ENCODE measurements at regions not wholly inside any gene's neighbourhood (a gene's known extent, or its start where the extent isn't known, plus 50 kb on each side); places are given as distances from the start of the nearest gene placed in this dataset.

DNA sequence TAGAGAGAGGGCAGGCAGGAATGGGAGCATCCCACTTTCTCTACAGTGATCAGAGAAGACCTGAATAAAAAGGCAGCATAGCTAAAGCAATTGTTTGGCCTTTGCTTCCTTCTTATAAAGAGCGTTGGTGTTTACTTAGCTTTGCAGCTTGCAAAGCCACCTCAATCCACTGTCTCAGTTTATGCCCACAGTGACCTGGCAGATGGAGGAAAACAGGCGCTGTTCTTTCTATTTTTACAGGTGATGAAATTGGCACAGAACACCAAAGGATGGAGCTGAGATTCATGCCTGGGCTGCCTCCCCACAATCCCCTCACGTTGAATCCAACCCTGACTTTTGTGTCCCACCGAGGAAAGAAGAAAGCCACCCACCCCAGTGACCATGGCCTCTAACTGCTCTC, 130.5 kb downstream of the TTLL2 start:
- POLR2A ChIA-PET, result no interaction called here
- no peak overlapping the region for H3K4me3 Mint-ChIP-seq

DNA sequence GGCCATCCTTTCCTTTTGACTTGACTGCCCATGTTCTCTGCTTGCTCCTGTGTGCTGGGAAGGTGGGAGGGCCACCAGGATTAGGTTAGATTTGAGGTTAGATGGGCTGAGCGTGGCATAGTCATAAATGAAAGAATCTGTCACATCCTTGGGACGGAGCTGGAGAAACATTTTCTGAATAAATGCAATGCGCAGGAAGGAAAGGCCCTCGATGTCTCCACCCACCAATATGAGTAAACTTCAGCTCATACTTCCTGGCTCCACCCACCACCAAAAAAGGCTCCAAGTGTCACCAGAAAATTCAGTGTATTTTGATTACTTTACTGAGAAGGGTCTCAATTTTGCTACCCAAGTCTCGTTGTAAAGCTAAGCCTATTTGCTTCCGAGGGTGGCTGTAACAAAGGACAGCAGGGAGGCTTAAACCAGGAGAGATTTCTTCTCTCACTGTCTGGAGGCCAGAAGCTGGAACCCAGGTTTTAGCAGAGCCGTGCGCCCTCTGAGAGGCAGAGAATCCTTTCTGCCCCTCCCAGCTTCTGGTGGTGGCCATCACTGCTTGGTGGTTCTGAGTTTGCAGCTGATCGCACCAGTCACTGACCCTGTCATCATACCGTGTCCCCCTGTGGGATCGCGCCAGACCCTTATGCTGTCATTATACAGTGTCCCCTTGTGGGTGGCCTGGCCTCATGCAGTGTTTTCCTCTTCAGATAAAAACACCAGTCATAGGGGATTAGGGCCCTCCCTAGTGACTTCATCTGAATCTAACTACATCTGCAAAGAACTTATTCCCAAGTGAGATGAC, 137.8 kb downstream of the TTLL2 start:
- Mint-ChIP-seq H3K4me1 (no peaks in the 10 kb centered on the region), H3K9me3 (no peaks in the 10 kb centered on the region), H3K27ac (no peak overlapping the region), H3K36me3 (ENCODE audit: low read depth) (no peaks in the 10 kb centered on the region), H3K27me3 (peaks cover 28% of the 10 kb centered on the region), H3K4me3 (no peak overlapping the region)
- ATAC-seq (ENCODE audit: low read depth) (no peak), DNase-seq (no peak)
- POLR2A ChIA-PET, result no interaction called here
- intact Hi-C loops (cut with micrococcal nuclease), result no loop called here
- TF ChIP-seq, protein P1, sequence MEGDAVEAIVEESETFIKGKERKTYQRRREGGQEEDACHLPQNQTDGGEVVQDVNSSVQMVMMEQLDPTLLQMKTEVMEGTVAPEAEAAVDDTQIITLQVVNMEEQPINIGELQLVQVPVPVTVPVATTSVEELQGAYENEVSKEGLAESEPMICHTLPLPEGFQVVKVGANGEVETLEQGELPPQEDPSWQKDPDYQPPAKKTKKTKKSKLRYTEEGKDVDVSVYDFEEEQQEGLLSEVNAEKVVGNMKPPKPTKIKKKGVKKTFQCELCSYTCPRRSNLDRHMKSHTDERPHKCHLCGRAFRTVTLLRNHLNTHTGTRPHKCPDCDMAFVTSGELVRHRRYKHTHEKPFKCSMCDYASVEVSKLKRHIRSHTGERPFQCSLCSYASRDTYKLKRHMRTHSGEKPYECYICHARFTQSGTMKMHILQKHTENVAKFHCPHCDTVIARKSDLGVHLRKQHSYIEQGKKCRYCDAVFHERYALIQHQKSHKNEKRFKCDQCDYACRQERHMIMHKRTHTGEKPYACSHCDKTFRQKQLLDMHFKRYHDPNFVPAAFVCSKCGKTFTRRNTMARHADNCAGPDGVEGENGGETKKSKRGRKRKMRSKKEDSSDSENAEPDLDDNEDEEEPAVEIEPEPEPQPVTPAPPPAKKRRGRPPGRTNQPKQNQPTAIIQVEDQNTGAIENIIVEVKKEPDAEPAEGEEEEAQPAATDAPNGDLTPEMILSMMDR (IDR thresholded peaks at IDR 0.05), result no peak
- CTCF ChIA-PET, result no interaction called here

More for the DNA sequence above, 130.5 kb downstream of the TTLL2 start:
- Mint-ChIP-seq H3K27me3 (peaks cover 22% of the 10 kb centered on the region), H3K27ac (no peak overlapping the region), H3K4me1 (no peaks in the 10 kb centered on the region), H3K9me3 (peaks cover 2% of the 10 kb centered on the region), H3K36me3 (ENCODE audit: low read depth) (no peaks in the 10 kb centered on the region)
- TF ChIP-seq, protein P1 (IDR thresholded peaks at IDR 0.05), result no peak
- intact Hi-C loops (cut with micrococcal nuclease), result no loop called here
- DNase-seq (no peak), ATAC-seq (ENCODE audit: low read depth) (no peak)
- CTCF ChIA-PET, result no interaction called here

DNA sequence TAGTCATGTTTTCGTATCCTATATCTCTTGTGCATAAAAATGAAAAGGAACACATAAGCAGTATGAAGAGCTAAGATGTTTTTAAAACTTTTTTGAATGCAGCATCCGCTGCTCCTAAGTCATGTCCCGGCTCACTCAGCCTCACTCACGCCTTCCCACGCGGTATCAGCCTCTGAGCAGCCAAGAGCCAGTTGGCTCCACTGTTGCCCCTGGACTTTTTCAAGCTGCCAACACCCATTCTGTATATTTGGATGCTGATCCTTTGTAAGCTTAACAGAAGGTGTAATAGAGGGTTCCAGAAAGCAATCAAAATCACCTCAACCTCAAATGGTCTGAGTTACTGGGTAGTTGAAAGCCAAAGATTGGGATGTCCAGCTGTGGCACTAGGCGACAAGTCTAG, 139.3 kb downstream of the TTLL2 start:
- Mint-ChIP-seq H3K4me3 (no peak overlapping the region), H3K4me1 (no peaks in the 10 kb centered on the region), H3K9me3 (no peaks in the 10 kb centered on the region), H3K36me3 (ENCODE audit: low read depth) (no peaks in the 10 kb centered on the region), H3K27ac (no peak overlapping the region), H3K27me3 (peaks cover 22% of the 10 kb centered on the region)
- ChIA-PET CTCF (no interaction called here), POLR2A (no interaction called here)
- TF ChIP-seq, protein P1 (IDR thresholded peaks at IDR 0.05), result no peak
- no peak for DNase-seq
- intact Hi-C loops (cut with micrococcal nuclease), result no loop called here
- ATAC-seq (ENCODE audit: low read depth), result no peak

DNA sequence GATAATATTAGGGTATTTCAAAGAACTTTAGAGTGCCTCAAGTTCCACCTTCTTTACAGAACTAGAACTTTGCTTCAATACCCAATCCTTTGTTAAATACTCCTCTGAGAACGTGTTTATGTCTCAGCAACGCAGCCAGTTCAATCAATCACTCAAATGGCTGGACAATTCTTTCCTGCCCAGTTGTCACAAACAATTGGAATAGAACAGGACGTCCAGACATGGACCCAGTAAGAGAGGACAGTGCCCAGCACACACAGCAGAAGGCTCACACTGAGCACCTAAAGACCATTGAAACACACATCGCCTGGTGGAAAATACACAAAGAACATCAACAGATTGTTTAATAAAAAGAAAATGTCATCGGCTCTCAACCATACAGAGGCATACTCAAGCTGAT, 140.6 kb downstream of the TTLL2 start:
- no peak for DNase-seq
- Mint-ChIP-seq H3K27ac (no peak overlapping the region), H3K4me3 (no peak overlapping the region), H3K9me3 (no peaks in the 10 kb centered on the region), H3K36me3 (ENCODE audit: low read depth) (no peaks in the 10 kb centered on the region), H3K27me3 (peaks cover 14% of the 10 kb centered on the region), H3K4me1 (no peaks in the 10 kb centered on the region)
- TF ChIP-seq, protein P1 (IDR thresholded peaks at IDR 0.05), result no peak
- ATAC-seq (ENCODE audit: low read depth), result no peak
- CTCF ChIA-PET, result no interaction called here
- intact Hi-C loops (cut with micrococcal nuclease), result no loop called here
- POLR2A ChIA-PET, result no interaction called here

DNA sequence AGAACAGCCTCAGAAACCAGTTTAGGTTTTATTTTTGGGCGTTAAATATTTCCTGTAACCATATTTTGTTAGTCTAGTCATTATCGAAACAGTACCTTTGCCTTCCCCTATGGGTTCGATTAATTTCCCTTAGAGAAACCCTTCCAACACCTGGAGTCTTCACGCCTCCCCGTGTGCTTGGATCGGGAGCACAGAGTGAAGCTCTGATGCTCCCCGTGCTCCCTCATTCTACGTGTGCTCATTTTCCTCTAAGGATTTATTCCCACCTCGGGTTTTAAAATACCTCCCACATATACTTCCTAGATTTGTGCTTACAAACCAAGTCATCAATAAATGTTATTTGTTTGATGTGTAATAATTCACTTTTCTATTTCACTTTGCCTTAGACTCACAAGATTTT, 142.4 kb downstream of the TTLL2 start:
- intact Hi-C loops (cut with micrococcal nuclease), result no loop called here
- H3K27ac Mint-ChIP-seq, result no peak overlapping the region

More for the DNA sequence above, 142.4 kb downstream of the TTLL2 start:
- Mint-ChIP-seq H3K36me3 (ENCODE audit: low read depth) (no peaks in the 10 kb centered on the region), H3K4me3 (no peak overlapping the region), H3K4me1 (no peaks in the 10 kb centered on the region), H3K9me3 (no peaks in the 10 kb centered on the region), H3K27me3 (no peaks in the 10 kb centered on the region)
- ChIA-PET CTCF (no interaction called here), POLR2A (no interaction called here)
- TF ChIP-seq, protein P1 (IDR thresholded peaks at IDR 0.05), result no peak
- ATAC-seq (ENCODE audit: low read depth) (no peak), DNase-seq (no peak)

Data from activated B cell treated with CpG ODN at 0.5 μM for 24 hours (primary cell).